HepG2 (cell line): ENCODE measurements at regions not wholly inside any gene's neighbourhood (a gene's known extent, or its start where the extent isn't known, plus 50 kb on each side); places are given as distances from the start of the nearest gene placed in this dataset.

Source experiments
- ESRRA ChIP-seq: sonication (generic); formaldehyde crosslinking; IDR thresholded peaks from 2 replicates; pipeline ENCODE4 v1.5.1; 2020; ENCODE audit warnings: mild to moderate bottlenecking, low read depth, missing genetic modification reagents
- GTF2F1 ChIP-seq: fragments of 150-350 bp; IDR thresholded peaks from 2 replicates; pipeline ENCODE4 v1.6.1; 2014; ENCODE audit warnings: low read length
- HNF4A ChIP-seq: sonication (generic); formaldehyde crosslinking; IDR thresholded peaks from 2 replicates; pipeline ENCODE4 v1.4.0; 2020; ENCODE audit warnings: missing genetic modification reagents
- KLF15 ChIP-seq: sonication (generic); formaldehyde crosslinking; IDR thresholded peaks from 2 replicates; pipeline ENCODE4 v1.8.1; 2023; ENCODE audit warnings: borderline replicate concordance, mild to moderate bottlenecking, inconsistent platforms, missing genetic modification reagents, mixed read lengths
- MAF1 ChIP-seq: sonication (generic); formaldehyde crosslinking; IDR thresholded peaks from 2 replicates; pipeline ENCODE4 v1.5.0; 2020; ENCODE audit warnings: missing genetic modification reagents, borderline replicate concordance
- MTA1 ChIP-seq: sonication (generic); formaldehyde crosslinking; IDR thresholded peaks from 2 replicates; pipeline ENCODE4 v1.4.0; 2020; ENCODE audit warnings: missing genetic modification reagents, mild to moderate bottlenecking, borderline replicate concordance
- SALL2 ChIP-seq: sonication (generic); formaldehyde crosslinking; IDR thresholded peaks from 2 replicates; pipeline ENCODE4 v1.8.1; 2023; ENCODE audit warnings: mild to moderate bottlenecking, missing genetic modification reagents, inconsistent platforms
- TCF7L2 ChIP-seq: IDR thresholded peaks from 2 replicates; pipeline ENCODE4 v1.6.1; 2011; ENCODE audit warnings: mild to moderate bottlenecking, low read depth, low read length, moderate library complexity
- ZFP36L1 ChIP-seq: sonication (generic); formaldehyde crosslinking; IDR thresholded peaks from 2 replicates; pipeline ENCODE4 v1.8.0; 2022; ENCODE audit warnings: mild to moderate bottlenecking, missing genetic modification reagents, moderate library complexity
- ZFX ChIP-seq: sonication (generic); formaldehyde crosslinking; IDR thresholded peaks from 2 replicates; pipeline ENCODE4 v1.4.0; 2020; ENCODE audit warnings: mild to moderate bottlenecking, low read depth, missing genetic modification reagents, moderate library complexity
- ZKSCAN1 ChIP-seq: fragments of 150-350 bp; IDR thresholded peaks from 2 replicates; pipeline ENCODE4 v1.6.1; 2014; ENCODE audit warnings: low read length
- ZNF317 ChIP-seq: sonication (generic); formaldehyde crosslinking; IDR thresholded peaks from 2 replicates; pipeline ENCODE4 v1.5.0; 2020; ENCODE audit warnings: mild to moderate bottlenecking, missing genetic modification reagents
- ZNF33A ChIP-seq: sonication (generic); formaldehyde crosslinking; IDR thresholded peaks from 2 replicates; pipeline ENCODE4 v1.5.1; 2020; ENCODE audit warnings: missing genetic modification reagents, mild to moderate bottlenecking, moderate library complexity, borderline replicate concordance
- ZNF549 ChIP-seq: sonication (generic); formaldehyde crosslinking; IDR thresholded peaks from 2 replicates; pipeline ENCODE4 v1.5.0; 2020; ENCODE audit warnings: missing genetic modification reagents
- ZNF775 ChIP-seq: sonication (generic); formaldehyde crosslinking; IDR thresholded peaks from 2 replicates; pipeline ENCODE4 v1.4.0; 2020; ENCODE audit warnings: missing genetic modification reagents, mild to moderate bottlenecking, moderate library complexity, borderline replicate concordance
- TF ChIP-seq, protein P1 (sequence below): sonication (generic); formaldehyde crosslinking; IDR thresholded peaks from 2 replicates; pipeline ENCODE4 v1.8.0; 2022; ENCODE audit warnings: missing genetic modification reagents, mild to moderate bottlenecking, borderline replicate concordance
- TF ChIP-seq, protein P2 (sequence below): sonication (generic); formaldehyde crosslinking; IDR thresholded peaks from 2 replicates; pipeline ENCODE4 v1.9.0; 2021; ENCODE audit warnings: mild to moderate bottlenecking, missing genetic modification reagents
- TF ChIP-seq, protein P3 (sequence below): sonication (generic); formaldehyde crosslinking; IDR thresholded peaks from 2 replicates; pipeline ENCODE4 v1.9.0; 2021; ENCODE audit warnings: missing genetic modification reagents, mild to moderate bottlenecking, borderline replicate concordance

GRCh38 chr9:36457836-36458429, 57.9 kb upstream of the RNF38 start (continued):
- TF ChIP-seq ZNF33A (CRISPR knock-in tag), result no peak
- TF ChIP-seq ZNF549 (CRISPR knock-in tag), result no peak
- TF ChIP-seq, protein P1, sequence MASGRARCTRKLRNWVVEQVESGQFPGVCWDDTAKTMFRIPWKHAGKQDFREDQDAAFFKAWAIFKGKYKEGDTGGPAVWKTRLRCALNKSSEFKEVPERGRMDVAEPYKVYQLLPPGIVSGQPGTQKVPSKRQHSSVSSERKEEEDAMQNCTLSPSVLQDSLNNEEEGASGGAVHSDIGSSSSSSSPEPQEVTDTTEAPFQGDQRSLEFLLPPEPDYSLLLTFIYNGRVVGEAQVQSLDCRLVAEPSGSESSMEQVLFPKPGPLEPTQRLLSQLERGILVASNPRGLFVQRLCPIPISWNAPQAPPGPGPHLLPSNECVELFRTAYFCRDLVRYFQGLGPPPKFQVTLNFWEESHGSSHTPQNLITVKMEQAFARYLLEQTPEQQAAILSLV (CRISPR knock-in tag), result no peak
- TF ChIP-seq MTA1 (CRISPR knock-in tag), result no peak
- TF ChIP-seq MAF1 (CRISPR knock-in tag), result no peak
- no peak for TF ChIP-seq ESRRA (CRISPR knock-in tag)
- no peak for TF ChIP-seq KLF15
- TF ChIP-seq, protein P2, sequence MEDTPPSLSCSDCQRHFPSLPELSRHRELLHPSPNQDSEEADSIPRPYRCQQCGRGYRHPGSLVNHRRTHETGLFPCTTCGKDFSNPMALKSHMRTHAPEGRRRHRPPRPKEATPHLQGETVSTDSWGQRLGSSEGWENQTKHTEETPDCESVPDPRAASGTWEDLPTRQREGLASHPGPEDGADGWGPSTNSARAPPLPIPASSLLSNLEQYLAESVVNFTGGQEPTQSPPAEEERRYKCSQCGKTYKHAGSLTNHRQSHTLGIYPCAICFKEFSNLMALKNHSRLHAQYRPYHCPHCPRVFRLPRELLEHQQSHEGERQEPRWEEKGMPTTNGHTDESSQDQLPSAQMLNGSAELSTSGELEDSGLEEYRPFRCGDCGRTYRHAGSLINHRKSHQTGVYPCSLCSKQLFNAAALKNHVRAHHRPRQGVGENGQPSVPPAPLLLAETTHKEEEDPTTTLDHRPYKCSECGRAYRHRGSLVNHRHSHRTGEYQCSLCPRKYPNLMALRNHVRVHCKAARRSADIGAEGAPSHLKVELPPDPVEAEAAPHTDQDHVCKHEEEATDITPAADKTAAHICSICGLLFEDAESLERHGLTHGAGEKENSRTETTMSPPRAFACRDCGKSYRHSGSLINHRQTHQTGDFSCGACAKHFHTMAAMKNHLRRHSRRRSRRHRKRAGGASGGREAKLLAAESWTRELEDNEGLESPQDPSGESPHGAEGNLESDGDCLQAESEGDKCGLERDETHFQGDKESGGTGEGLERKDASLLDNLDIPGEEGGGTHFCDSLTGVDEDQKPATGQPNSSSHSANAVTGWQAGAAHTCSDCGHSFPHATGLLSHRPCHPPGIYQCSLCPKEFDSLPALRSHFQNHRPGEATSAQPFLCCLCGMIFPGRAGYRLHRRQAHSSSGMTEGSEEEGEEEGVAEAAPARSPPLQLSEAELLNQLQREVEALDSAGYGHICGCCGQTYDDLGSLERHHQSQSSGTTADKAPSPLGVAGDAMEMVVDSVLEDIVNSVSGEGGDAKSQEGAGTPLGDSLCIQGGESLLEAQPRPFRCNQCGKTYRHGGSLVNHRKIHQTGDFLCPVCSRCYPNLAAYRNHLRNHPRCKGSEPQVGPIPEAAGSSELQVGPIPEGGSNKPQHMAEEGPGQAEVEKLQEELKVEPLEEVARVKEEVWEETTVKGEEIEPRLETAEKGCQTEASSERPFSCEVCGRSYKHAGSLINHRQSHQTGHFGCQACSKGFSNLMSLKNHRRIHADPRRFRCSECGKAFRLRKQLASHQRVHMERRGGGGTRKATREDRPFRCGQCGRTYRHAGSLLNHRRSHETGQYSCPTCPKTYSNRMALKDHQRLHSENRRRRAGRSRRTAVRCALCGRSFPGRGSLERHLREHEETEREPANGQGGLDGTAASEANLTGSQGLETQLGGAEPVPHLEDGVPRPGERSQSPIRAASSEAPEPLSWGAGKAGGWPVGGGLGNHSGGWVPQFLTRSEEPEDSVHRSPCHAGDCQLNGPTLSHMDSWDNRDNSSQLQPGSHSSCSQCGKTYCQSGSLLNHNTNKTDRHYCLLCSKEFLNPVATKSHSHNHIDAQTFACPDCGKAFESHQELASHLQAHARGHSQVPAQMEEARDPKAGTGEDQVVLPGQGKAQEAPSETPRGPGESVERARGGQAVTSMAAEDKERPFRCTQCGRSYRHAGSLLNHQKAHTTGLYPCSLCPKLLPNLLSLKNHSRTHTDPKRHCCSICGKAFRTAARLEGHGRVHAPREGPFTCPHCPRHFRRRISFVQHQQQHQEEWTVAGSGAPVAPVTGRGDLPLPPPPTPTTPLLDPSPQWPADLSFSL (CRISPR knock-in tag), result peak; percentile 38; the same call in 1 of the 2 replicates
- no peak for TF ChIP-seq ZKSCAN1
- TF ChIP-seq HNF4A (CRISPR knock-in tag), result no peak
- 0 out of 2 replicates have a peak, but pooled peaks have one; percentile 20 for TF ChIP-seq ZNF317
- TF ChIP-seq SALL2 (CRISPR knock-in tag), result no peak
- no peak for TF ChIP-seq ZNF775 (CRISPR knock-in tag)
- TF ChIP-seq ZFP36L1 (CRISPR knock-in tag), result no peak
- TF ChIP-seq TCF7L2, result no peak
- TF ChIP-seq, protein P3, sequence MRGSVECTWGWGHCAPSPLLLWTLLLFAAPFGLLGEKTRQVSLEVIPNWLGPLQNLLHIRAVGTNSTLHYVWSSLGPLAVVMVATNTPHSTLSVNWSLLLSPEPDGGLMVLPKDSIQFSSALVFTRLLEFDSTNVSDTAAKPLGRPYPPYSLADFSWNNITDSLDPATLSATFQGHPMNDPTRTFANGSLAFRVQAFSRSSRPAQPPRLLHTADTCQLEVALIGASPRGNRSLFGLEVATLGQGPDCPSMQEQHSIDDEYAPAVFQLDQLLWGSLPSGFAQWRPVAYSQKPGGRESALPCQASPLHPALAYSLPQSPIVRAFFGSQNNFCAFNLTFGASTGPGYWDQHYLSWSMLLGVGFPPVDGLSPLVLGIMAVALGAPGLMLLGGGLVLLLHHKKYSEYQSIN (CRISPR knock-in tag), result no peak
- no peak for TF ChIP-seq GTF2F1
- TF ChIP-seq ZFX, result no peak
